ENCODE measurements at regions not wholly inside any gene's neighbourhood (a gene's known extent, or its start where the extent isn't known, plus 50 kb on each side); places are given as distances from the start of the nearest gene placed in this dataset.

- Histone ChIP-seq H3K9me3 (no peaks in the 10 kb centered on the region), H3K9ac (no peak overlapping the region)
Observed at GRCh38 chr12:88934163-88934747, 354.0 kb upstream of the KITLG start.

GRCh38 chr12:88932457-88932856 is 352.2 kb upstream of the KITLG start:
- H3K27ac ChIP-seq, result no peak overlapping the region
- no peaks in the 10 kb centered on the region for H4K20me1 ChIP-seq
- no peak overlapping the region for H3K4me2 ChIP-seq
- no peaks in the 10 kb centered on the region for H3K9me3 ChIP-seq
- H3K36me3 ChIP-seq, result no peaks in the 10 kb centered on the region
- no peak for TF ChIP-seq Cebpa-rat (IDR thresholded peaks at IDR 0.05)
- no peak overlapping the region for H3K9ac ChIP-seq
- H3K4me3 ChIP-seq, result no peak overlapping the region
- peaks cover 11% of the 10 kb centered on the region for H3K4me1 ChIP-seq
- H3K27me3 ChIP-seq, result no peaks in the 10 kb centered on the region

More at GRCh38 chr12:88934163-88934747, 354.0 kb upstream of the KITLG start:
- no peak overlapping the region for H3K4me3 ChIP-seq
- no peak overlapping the region for H3K4me2 ChIP-seq
- H3K27me3 ChIP-seq, result no peaks in the 10 kb centered on the region
- H4K20me1 ChIP-seq, result no peaks in the 10 kb centered on the region
- H3K36me3 ChIP-seq, result no peaks in the 10 kb centered on the region
- no peak for TF ChIP-seq Cebpa-rat (IDR thresholded peaks at IDR 0.05)
- peaks cover 11% of the 10 kb centered on the region for H3K4me1 ChIP-seq
- H3K27ac ChIP-seq, result no peak overlapping the region

GRCh38 chr12:88931598-88931997 is 351.3 kb upstream of the KITLG start:
- TF ChIP-seq Cebpa-rat (IDR thresholded peaks at IDR 0.05), result no peak
- no peak overlapping the region for H3K9ac ChIP-seq
- no peak overlapping the region for H3K4me3 ChIP-seq
- no peaks in the 10 kb centered on the region for H3K36me3 ChIP-seq
- H4K20me1 ChIP-seq, result no peaks in the 10 kb centered on the region
- H3K4me2 ChIP-seq, result peak overlapping the region; percentile 33; the same call in 1 of the 2 replicates
- no peaks in the 10 kb centered on the region for H3K27me3 ChIP-seq
- peaks cover 11% of the 10 kb centered on the region for H3K4me1 ChIP-seq
- no peaks in the 10 kb centered on the region for H3K9me3 ChIP-seq
- H3K27ac ChIP-seq, result no peak overlapping the region

GRCh38 chr12:88925454-88925853 is 345.2 kb upstream of the KITLG start:
- Histone ChIP-seq H3K9me3 (no peaks in the 10 kb centered on the region), H3K4me1 (peaks cover 8% of the 10 kb centered on the region), H4K20me1 (no peaks in the 10 kb centered on the region), H3K4me2 (no peak overlapping the region), H3K9ac (no peak overlapping the region), H3K27me3 (no peaks in the 10 kb centered on the region), H3K27ac (no peak overlapping the region), H3K4me3 (no peak overlapping the region), H3K36me3 (no peaks in the 10 kb centered on the region)
- no peak for TF ChIP-seq Cebpa-rat (IDR thresholded peaks at IDR 0.05)

GRCh38 chr12:88924162-88924561 is 343.9 kb upstream of the KITLG start:
- H3K27ac ChIP-seq, result no peak overlapping the region
- H3K4me2 ChIP-seq, result peak overlapping the region; percentile 36

GRCh38 chr12:88923631-88924030 is 343.4 kb upstream of the KITLG start:
- no peak for TF ChIP-seq Cebpa-rat (IDR thresholded peaks at IDR 0.05)
- Histone ChIP-seq H3K27ac (no peak overlapping the region), H3K4me1 (peaks cover 8% of the 10 kb centered on the region), H3K4me2 (peak overlapping the region; percentile 36; the same call in 1 of the 2 replicates), H3K9me3 (no peaks in the 10 kb centered on the region), H4K20me1 (no peaks in the 10 kb centered on the region), H3K27me3 (no peaks in the 10 kb centered on the region), H3K4me3 (no peak overlapping the region), H3K9ac (no peak overlapping the region), H3K36me3 (no peaks in the 10 kb centered on the region)

More at GRCh38 chr12:88924162-88924561, 343.9 kb upstream of the KITLG start:
- H3K36me3 ChIP-seq, result no peaks in the 10 kb centered on the region
- no peak overlapping the region for H3K9ac ChIP-seq
- no peaks in the 10 kb centered on the region for H3K27me3 ChIP-seq
- H3K4me1 ChIP-seq, result peaks cover 8% of the 10 kb centered on the region
- no peaks in the 10 kb centered on the region for H3K9me3 ChIP-seq
- H4K20me1 ChIP-seq, result no peaks in the 10 kb centered on the region
- H3K4me3 ChIP-seq, result no peak overlapping the region
- TF ChIP-seq Cebpa-rat (IDR thresholded peaks at IDR 0.05), result no peak

GRCh38 chr12:88922816-88923215 is 342.5 kb upstream of the KITLG start:
- Histone ChIP-seq H3K4me3 (no peak overlapping the region), H3K27ac (no peak overlapping the region), H3K9me3 (no peaks in the 10 kb centered on the region), H3K9ac (no peak overlapping the region), H3K27me3 (no peaks in the 10 kb centered on the region), H4K20me1 (no peaks in the 10 kb centered on the region), H3K36me3 (no peaks in the 10 kb centered on the region), H3K4me1 (peaks cover 8% of the 10 kb centered on the region), H3K4me2 (no peak overlapping the region)
- TF ChIP-seq Cebpa-rat (IDR thresholded peaks at IDR 0.05), result no peak

GRCh38 chr12:88921890-88922532 is 341.7 kb upstream of the KITLG start:
- no peak for TF ChIP-seq Cebpa-rat (IDR thresholded peaks at IDR 0.05)
- Histone ChIP-seq H3K27ac (no peak overlapping the region), H3K4me1 (peaks cover 8% of the 10 kb centered on the region), H4K20me1 (no peaks in the 10 kb centered on the region), H3K4me2 (no peak overlapping the region), H3K27me3 (no peaks in the 10 kb centered on the region), H3K4me3 (no peak overlapping the region), H3K36me3 (no peaks in the 10 kb centered on the region), H3K9ac (no peak overlapping the region), H3K9me3 (no peaks in the 10 kb centered on the region)

GRCh38 chr12:88921434-88921833 is 341.2 kb upstream of the KITLG start:
- H3K27me3 ChIP-seq, result no peaks in the 10 kb centered on the region
- no peaks in the 10 kb centered on the region for H3K36me3 ChIP-seq
- H3K4me1 ChIP-seq, result peaks cover 8% of the 10 kb centered on the region
- H3K4me3 ChIP-seq, result no peak overlapping the region
- no peak for TF ChIP-seq Cebpa-rat (IDR thresholded peaks at IDR 0.05)
- no peak overlapping the region for H3K27ac ChIP-seq
- no peaks in the 10 kb centered on the region for H3K9me3 ChIP-seq
- no peak overlapping the region for H3K9ac ChIP-seq
- H3K4me2 ChIP-seq, result no peak overlapping the region
- no peaks in the 10 kb centered on the region for H4K20me1 ChIP-seq

- H4K20me1 ChIP-seq, result no peaks in the 10 kb centered on the region
- no peak for TF ChIP-seq Cebpa-rat (IDR thresholded peaks at IDR 0.05)
- H3K9me3 ChIP-seq, result peaks cover 21% of the 10 kb centered on the region
- H3K4me2 ChIP-seq, result no peak overlapping the region
- H3K27me3 ChIP-seq, result no peaks in the 10 kb centered on the region
- H3K36me3 ChIP-seq, result no peaks in the 10 kb centered on the region
- H3K27ac ChIP-seq, result no peak overlapping the region
- no peak overlapping the region for H3K9ac ChIP-seq
- H3K4me1 ChIP-seq, result no peaks in the 10 kb centered on the region
- H3K4me3 ChIP-seq, result no peak overlapping the region
Observed at GRCh38 chr12:88918161-88918560, 337.9 kb upstream of the KITLG start.

All from BLaER1 (cell line).